Fibroblast of lung (primary cell): ENCODE measurements at regions not wholly inside any gene's neighbourhood (a gene's known extent, or its start where the extent isn't known, plus 50 kb on each side); places are given as distances from the start of the nearest gene placed in this dataset.
A peak's percentile ranks its signal among the peaks of the same experiment; 100 is the strongest.

Experiments
- DNase-seq, 2 donors: peaks; one replicate each; pipeline versions ENCODE4 v3.0.0 to v3.0.0-alpha.2; 2010; ENCODE audit warnings: low read depth in 2 of 2
- H2AFZ ChIP-seq: 2 replicates; pipeline ENCODE4 v1.5.1; 2012; ENCODE audit warnings: low read length, control low read depth, inconsistent platforms
- H3K27ac ChIP-seq: 2 replicates; pipeline ENCODE4 v1.5.1; 2011; ENCODE audit warnings: low read length, control low read depth; ENCODE audit not compliant: insufficient read depth
- H3K27me3 ChIP-seq: 2 replicates; pipeline ENCODE4 v1.5.1; 2011; ENCODE audit warnings: mild to moderate bottlenecking, low read length; ENCODE audit not compliant: control insufficient read depth, insufficient read depth
- H3K36me3 ChIP-seq: 2 replicates; pipeline ENCODE4 v1.5.1; 2011; ENCODE audit warnings: low read length; ENCODE audit not compliant: control insufficient read depth, insufficient read depth
- H3K4me1 ChIP-seq: 2 replicates; pipeline ENCODE4 v1.5.1; 2011; ENCODE audit warnings: low read length; ENCODE audit not compliant: control insufficient read depth, insufficient read depth; ENCODE audit errors: extremely low read depth
- H3K4me2 ChIP-seq: 2 replicates; pipeline ENCODE4 v1.5.1; 2011; ENCODE audit warnings: low read length, control low read depth; ENCODE audit not compliant: insufficient read depth; ENCODE audit errors: extremely low read depth
- H3K4me3 ChIP-seq, 4 experiments: fragments of 200-600 bp in 1 of 4; sonication (generic) in 1 of 4; replicated peaks in 1 of 4; 2 replicates each; pipeline ENCODE4 v1.5.1; 2011 to 2016; ENCODE audit warnings: low read length in 4 of 4, low read depth in 3 of 4, mild to moderate bottlenecking in 3 of 4, control low read depth in 2 of 4, inconsistent platforms in 1 of 4, mixed read lengths in 1 of 4; ENCODE audit not compliant: insufficient read depth in 1 of 4; ENCODE audit errors: control extremely low read depth in 1 of 4
- H3K79me2 ChIP-seq: 2 replicates; pipeline ENCODE4 v1.5.1; 2012; ENCODE audit warnings: mild to moderate bottlenecking, low read length, inconsistent platforms; ENCODE audit not compliant: control insufficient read depth, insufficient read depth
- H3K9ac ChIP-seq: 2 replicates; pipeline ENCODE4 v1.5.1; 2011; ENCODE audit warnings: mild to moderate bottlenecking, low read length, control low read depth; ENCODE audit not compliant: insufficient read depth
- H3K9me3 ChIP-seq: 2 replicates; pipeline ENCODE4 v1.5.1; 2012; ENCODE audit warnings: low read depth, low read length; ENCODE audit not compliant: control insufficient read depth, insufficient read depth
- H4K20me1 ChIP-seq: 2 replicates; pipeline ENCODE4 v1.5.1; 2011; ENCODE audit warnings: low read length; ENCODE audit not compliant: control insufficient read depth, insufficient read depth; ENCODE audit errors: extremely low read depth
- CTCF ChIP-seq, 2 donors: IDR thresholded peaks in 1 of 2; conservative IDR thresholded peaks in 1 of 2; 1 replicate in 1 of 2; 2 replicates in 1 of 2; pipeline ENCODE4 v1.5.1; 2011 to 2012; ENCODE audit warnings: low read length in 2 of 2, control low read depth in 1 of 2, inconsistent platforms in 1 of 2, low read depth in 1 of 2, mild to moderate bottlenecking in 1 of 2
- EZH2 ChIP-seq: IDR thresholded peaks from 2 replicates; pipeline ENCODE4 v1.5.1; 2012; ENCODE audit warnings: low read length, control low read depth, mild to moderate bottlenecking; ENCODE audit errors: missing control alignments

- Histone ChIP-seq H3K4me2 (no peak overlapping the region), H3K36me3 (no peaks in the 10 kb centered on the region), H3K79me2 (no peaks in the 10 kb centered on the region), H3K27me3 (no peaks in the 10 kb centered on the region), H3K27ac (no peak overlapping the region), H4K20me1 (no peaks in the 10 kb centered on the region), H3K9ac (no peak overlapping the region), H2AFZ (no peak overlapping the region), H3K4me3 (no peak overlapping the region), H3K4me1 (no peaks in the 10 kb centered on the region), H3K9me3 (no peaks in the 10 kb centered on the region)
- DNase-seq, result peak in 1 of 2 donors; percentile 75
- TF ChIP-seq CTCF (conservative IDR thresholded peaks at IDR 0.05 in 1 of 2, IDR thresholded peaks at IDR 0.05 in 1 of 2; ENCODE audit: low read depth in 1 of 2, low read length in 2 of 2), result no peak
- no peak for TF ChIP-seq EZH2
These were observed 513.5 kb downstream of the AGTPBP1 start for GRCh38 chr9:85228111-85228855.

- no peak overlapping the region for H2AFZ ChIP-seq
- H3K4me2 ChIP-seq, result no peak overlapping the region
- H3K4me1 ChIP-seq, result no peaks in the 10 kb centered on the region
- no peak overlapping the region for H3K4me3 ChIP-seq
- no peaks in the 10 kb centered on the region for H3K27me3 ChIP-seq
- no peak overlapping the region for H3K9ac ChIP-seq
- H3K36me3 ChIP-seq, result no peaks in the 10 kb centered on the region
- H3K27ac ChIP-seq, result no peak overlapping the region
- no peaks in the 10 kb centered on the region for H3K79me2 ChIP-seq
- TF ChIP-seq EZH2 (no peak), CTCF (conservative IDR thresholded peaks at IDR 0.05 in 1 of 2, IDR thresholded peaks at IDR 0.05 in 1 of 2; ENCODE audit: low read depth in 1 of 2, low read length in 2 of 2) (no peak)
- H3K9me3 ChIP-seq, result no peaks in the 10 kb centered on the region
- no peaks in the 10 kb centered on the region for H4K20me1 ChIP-seq
- peak in 1 of 2 donors; percentile 30 for DNase-seq
These were observed 516.6 kb downstream of the AGTPBP1 start for GRCh38 chr9:85225180-85225579.

GRCh38 chr9:85224729-85225128, 517.0 kb downstream of the AGTPBP1 start:
- Histone ChIP-seq H3K9ac (no peak overlapping the region), H2AFZ (no peak overlapping the region), H3K36me3 (no peaks in the 10 kb centered on the region), H3K9me3 (no peaks in the 10 kb centered on the region), H3K4me3 (no peak overlapping the region), H3K27me3 (no peaks in the 10 kb centered on the region), H3K27ac (no peak overlapping the region), H4K20me1 (no peaks in the 10 kb centered on the region), H3K4me2 (no peak overlapping the region), H3K4me1 (no peaks in the 10 kb centered on the region), H3K79me2 (no peaks in the 10 kb centered on the region)
- no peak for TF ChIP-seq EZH2
- no peak for TF ChIP-seq CTCF (conservative IDR thresholded peaks at IDR 0.05 in 1 of 2, IDR thresholded peaks at IDR 0.05 in 1 of 2; ENCODE audit: low read depth in 1 of 2, low read length in 2 of 2)
- DNase-seq, result peak; percentile 55 to 97
